GM12891 (cell line): ENCODE measurements at regions not wholly inside any gene's neighbourhood (a gene's known extent, or its start where the extent isn't known, plus 50 kb on each side); places are given as distances from the start of the nearest gene placed in this dataset.

ENCODE experiments used
- POLR2A ChIP-seq: IDR thresholded peaks from 2 replicates; pipeline ENCODE4 v1.6.1; 2011; ENCODE audit warnings: low read depth, low read length, control low read depth
- POLR2AphosphoS5 ChIP-seq: IDR thresholded peaks from 2 replicates; pipeline ENCODE4 v1.6.1; 2011; ENCODE audit warnings: low read depth, low read length, control low read depth
- POU2F2 ChIP-seq: IDR thresholded peaks from 2 replicates; pipeline ENCODE4 v1.6.1; 2011; ENCODE audit warnings: low read depth, mild to moderate bottlenecking, control low read depth, low read length, moderate library complexity
- SPI1 ChIP-seq: IDR thresholded peaks from 2 replicates; pipeline ENCODE4 v1.6.1; 2011; ENCODE audit warnings: low read depth, low read length, control low read depth
- TAF1 ChIP-seq: IDR thresholded peaks from 2 replicates; pipeline ENCODE4 v1.6.1; 2011; ENCODE audit warnings: low read depth, low read length, control low read depth

DNA sequence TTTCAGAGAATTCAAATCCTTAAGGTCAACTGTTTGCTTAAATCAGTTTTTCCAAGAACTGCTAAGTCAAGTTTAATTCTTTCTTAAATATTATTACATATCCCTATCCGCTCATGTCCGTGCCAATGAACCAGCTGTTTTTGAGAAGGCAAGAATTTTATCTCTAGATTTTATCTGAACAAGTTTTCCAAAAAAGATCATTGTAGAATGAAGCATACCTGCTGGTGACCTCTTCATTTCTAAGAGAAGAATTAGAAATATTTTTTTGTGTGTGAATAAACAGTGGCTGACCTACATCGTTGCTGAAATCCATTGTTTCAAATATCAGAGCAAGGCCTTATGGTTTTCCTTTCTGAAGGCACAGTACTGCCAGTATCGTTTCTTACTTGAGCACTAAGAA lies 58.4 kb upstream of the RND3 start:
- no peak for TF ChIP-seq POLR2AphosphoS5
- no peak for TF ChIP-seq TAF1
- no peak for TF ChIP-seq POLR2A
- no peak for TF ChIP-seq SPI1
- TF ChIP-seq POU2F2, result no peak
